Karpas-422 (cell line): ENCODE measurements at regions not wholly inside any gene's neighbourhood (a gene's known extent, or its start where the extent isn't known, plus 50 kb on each side); places are given as distances from the start of the nearest gene placed in this dataset.

Experiments used
- DNase-seq: peaks from one replicate; pipeline ENCODE4 v3.0.0-alpha.2; 2015
- H2AFZ ChIP-seq: fragments of 200-600 bp; sonication (generic); 2 replicates; pipeline ENCODE4 v1.6.1; 2014; ENCODE audit warnings: antibody characterized with exemption, low read length, mixed read lengths
- H3K27ac ChIP-seq: fragments of 200-600 bp; sonication (generic); 2 replicates; pipeline ENCODE4 v1.5.1; 2014; ENCODE audit warnings: mild to moderate bottlenecking, low read length, moderate library complexity
- H3K27me3 ChIP-seq: fragments of 200-600 bp; sonication (generic); 2 replicates; pipeline ENCODE4 v1.6.1; 2014; ENCODE audit warnings: low read length, mixed read lengths
- H3K36me3 ChIP-seq: fragments of 200-600 bp; sonication (generic); 2 replicates; pipeline ENCODE4 v1.6.1; 2014; ENCODE audit warnings: low read length, mixed read lengths; ENCODE audit not compliant: insufficient read depth
- H3K4me1 ChIP-seq: fragments of 200-600 bp; sonication (generic); 2 replicates; pipeline ENCODE4 v1.6.1; 2014; ENCODE audit warnings: mild to moderate bottlenecking, low read length, mixed read lengths
- H3K4me2 ChIP-seq: fragments of 200-600 bp; sonication (generic); 2 replicates; pipeline ENCODE4 v1.6.1; 2014; ENCODE audit warnings: low read length, low read depth, mild to moderate bottlenecking; ENCODE audit not compliant: poor library complexity, severe bottlenecking
- H3K4me3 ChIP-seq: fragments of 200-600 bp; sonication (generic); 2 replicates; pipeline ENCODE4 v1.5.1; 2014; ENCODE audit warnings: mild to moderate bottlenecking, antibody characterized with exemption, low read length, mixed read lengths
- H3K79me2 ChIP-seq: fragments of 200-600 bp; sonication (generic); 2 replicates; pipeline ENCODE4 v1.6.1; 2014; ENCODE audit warnings: mild to moderate bottlenecking, low read length, mixed read lengths
- H3K9ac ChIP-seq: fragments of 200-600 bp; sonication (generic); 2 replicates; pipeline ENCODE4 v1.6.0; 2014; ENCODE audit warnings: low read length
- H3K9me2 ChIP-seq: fragments of 200-600 bp; sonication (generic), shearing (Covaris generic); replicated peaks from 2 replicates; pipeline ENCODE4 v1.6.0; 2014; ENCODE audit warnings: mild to moderate bottlenecking, low read length, moderate library complexity; ENCODE audit not compliant: insufficient read depth
- H3K9me3 ChIP-seq: fragments of 300-700, 200-600 bp; sonication (generic); 2 replicates; pipeline ENCODE4 v1.6.1; 2014; ENCODE audit warnings: low read length, mixed read lengths
- H4K20me1 ChIP-seq: fragments of 200-600 bp; sonication (generic); 2 replicates; pipeline ENCODE4 v1.6.1; 2014; ENCODE audit warnings: mild to moderate bottlenecking, antibody characterized with exemption, low read length, low read depth; ENCODE audit not compliant: insufficient read depth

GRCh38 chr20:50304501-50304856 lies 113.8 kb downstream of the CEBPB start:
- Histone ChIP-seq H3K79me2 (no peaks in the 10 kb centered on the region), H4K20me1 (no peaks in the 10 kb centered on the region), H3K9ac (no peak overlapping the region), H3K9me3 (no peaks in the 10 kb centered on the region), H3K4me3 (no peak overlapping the region), H3K9me2 (no peaks in the 10 kb centered on the region), H3K27ac (no peak overlapping the region), H3K4me2 (no peak overlapping the region), H2AFZ (no peak overlapping the region), H3K4me1 (no peaks in the 10 kb centered on the region), H3K27me3 (no peaks in the 10 kb centered on the region), H3K36me3 (no peaks in the 10 kb centered on the region)
- no peak for DNase-seq

- Histone ChIP-seq H3K9me3 (no peaks in the 10 kb centered on the region), H3K36me3 (no peaks in the 10 kb centered on the region), H3K9me2 (no peaks in the 10 kb centered on the region), H4K20me1 (no peaks in the 10 kb centered on the region), H2AFZ (no peak overlapping the region), H3K4me1 (no peaks in the 10 kb centered on the region), H3K79me2 (no peaks in the 10 kb centered on the region), H3K27ac (no peak overlapping the region), H3K9ac (no peak overlapping the region), H3K4me2 (no peak overlapping the region), H3K27me3 (no peaks in the 10 kb centered on the region), H3K4me3 (no peak overlapping the region)
- DNase-seq, result no peak
These were observed 114.4 kb downstream of the CEBPB start for GRCh38 chr20:50304923-50305635.

- Histone ChIP-seq H3K4me2 (no peak overlapping the region), H3K4me3 (no peak overlapping the region), H3K79me2 (no peaks in the 10 kb centered on the region), H4K20me1 (no peaks in the 10 kb centered on the region), H3K4me1 (no peaks in the 10 kb centered on the region), H3K9me3 (no peaks in the 10 kb centered on the region), H3K27ac (no peak overlapping the region), H3K27me3 (no peaks in the 10 kb centered on the region), H3K9ac (no peak overlapping the region), H3K36me3 (no peaks in the 10 kb centered on the region), H2AFZ (no peak overlapping the region), H3K9me2 (no peaks in the 10 kb centered on the region)
- no peak for DNase-seq
These were observed 115.2 kb downstream of the CEBPB start for GRCh38 chr20:50305636-50306477.

- no peak for DNase-seq
- H3K9me2 ChIP-seq, result no peaks in the 10 kb centered on the region
- no peaks in the 10 kb centered on the region for H3K79me2 ChIP-seq
- H2AFZ ChIP-seq, result no peak overlapping the region
- no peak overlapping the region for H3K4me2 ChIP-seq
- no peaks in the 10 kb centered on the region for H3K9me3 ChIP-seq
- H3K9ac ChIP-seq, result no peak overlapping the region
- H3K27me3 ChIP-seq, result no peaks in the 10 kb centered on the region
- H4K20me1 ChIP-seq, result no peaks in the 10 kb centered on the region
- H3K36me3 ChIP-seq, result no peaks in the 10 kb centered on the region
- no peak overlapping the region for H3K27ac ChIP-seq
- no peak overlapping the region for H3K4me3 ChIP-seq
- H3K4me1 ChIP-seq, result no peaks in the 10 kb centered on the region
These were observed 116.1 kb downstream of the CEBPB start for GRCh38 chr20:50306478-50307423.

DNA sequence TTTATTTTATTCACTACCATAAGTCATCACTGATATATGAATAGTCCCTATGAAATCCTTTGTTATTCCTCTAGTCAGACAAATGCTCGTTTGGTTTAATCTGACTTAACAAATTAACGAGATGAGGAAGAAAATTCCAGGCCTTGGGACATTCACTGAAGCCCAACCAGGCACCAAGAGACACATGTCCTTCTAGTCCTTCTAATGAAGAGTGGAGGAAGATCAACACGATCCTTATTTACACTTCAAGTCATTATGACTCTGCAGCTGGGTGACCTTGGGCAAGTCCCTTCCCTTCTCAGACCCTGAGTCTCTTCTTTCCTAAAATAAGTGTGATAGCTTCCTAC lies 117.5 kb downstream of the CEBPB start:
- Histone ChIP-seq H3K27ac (no peak overlapping the region), H3K9me3 (no peaks in the 10 kb centered on the region), H3K79me2 (no peaks in the 10 kb centered on the region), H3K36me3 (no peaks in the 10 kb centered on the region), H2AFZ (no peak overlapping the region), H3K9ac (no peak overlapping the region), H3K27me3 (no peaks in the 10 kb centered on the region), H3K4me1 (no peaks in the 10 kb centered on the region), H3K4me2 (no peak overlapping the region), H4K20me1 (no peaks in the 10 kb centered on the region), H3K4me3 (no peak overlapping the region), H3K9me2 (no peaks in the 10 kb centered on the region)
- DNase-seq, result no peak

DNA sequence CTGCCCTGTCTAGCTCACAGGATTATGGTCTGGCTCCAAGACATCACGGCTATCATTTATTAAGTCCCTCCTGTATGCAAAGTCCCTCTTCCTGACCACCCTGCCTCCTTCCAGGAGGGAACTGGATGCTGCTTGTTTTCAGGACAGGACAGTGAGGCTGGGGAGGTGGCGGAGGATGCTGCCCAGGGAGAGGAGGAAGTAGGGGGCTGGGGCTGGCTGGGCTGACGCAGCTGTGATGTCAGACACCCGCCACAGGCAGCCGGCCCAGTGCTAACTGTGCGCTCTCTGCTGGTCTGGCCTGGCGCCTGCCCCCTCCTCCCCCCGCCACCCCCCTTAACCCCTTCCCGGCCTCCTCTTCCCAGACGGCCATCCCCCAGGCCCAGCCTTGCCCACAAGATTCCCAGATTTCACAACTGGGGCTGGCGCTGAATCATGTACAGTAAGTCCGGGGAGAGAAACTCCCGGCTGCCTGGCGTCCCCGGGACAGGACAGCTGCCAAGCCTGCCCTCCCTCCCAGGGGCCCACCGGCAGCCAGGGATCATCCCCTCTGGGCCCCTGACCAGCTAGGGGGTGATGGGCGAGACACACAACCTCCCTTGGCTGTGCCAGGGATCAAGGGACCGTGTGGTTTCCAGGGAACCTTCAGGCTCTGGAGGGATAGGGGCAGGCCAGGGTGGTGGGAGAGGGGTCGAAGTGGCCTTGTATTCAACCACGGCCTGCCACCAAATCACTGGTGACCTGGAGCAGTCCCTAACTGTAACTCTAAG lies 118.1 kb downstream of the CEBPB start:
- no peak overlapping the region for H3K4me2 ChIP-seq
- no peaks in the 10 kb centered on the region for H3K9me3 ChIP-seq
- no peaks in the 10 kb centered on the region for H3K27me3 ChIP-seq
- no peaks in the 10 kb centered on the region for H4K20me1 ChIP-seq
- H3K79me2 ChIP-seq, result no peaks in the 10 kb centered on the region
- no peaks in the 10 kb centered on the region for H3K9me2 ChIP-seq
- no peak for DNase-seq
- no peaks in the 10 kb centered on the region for H3K36me3 ChIP-seq
- no peak overlapping the region for H3K4me3 ChIP-seq
- no peak overlapping the region for H2AFZ ChIP-seq
- no peaks in the 10 kb centered on the region for H3K4me1 ChIP-seq
- H3K27ac ChIP-seq, result no peak overlapping the region
- no peak overlapping the region for H3K9ac ChIP-seq

DNA sequence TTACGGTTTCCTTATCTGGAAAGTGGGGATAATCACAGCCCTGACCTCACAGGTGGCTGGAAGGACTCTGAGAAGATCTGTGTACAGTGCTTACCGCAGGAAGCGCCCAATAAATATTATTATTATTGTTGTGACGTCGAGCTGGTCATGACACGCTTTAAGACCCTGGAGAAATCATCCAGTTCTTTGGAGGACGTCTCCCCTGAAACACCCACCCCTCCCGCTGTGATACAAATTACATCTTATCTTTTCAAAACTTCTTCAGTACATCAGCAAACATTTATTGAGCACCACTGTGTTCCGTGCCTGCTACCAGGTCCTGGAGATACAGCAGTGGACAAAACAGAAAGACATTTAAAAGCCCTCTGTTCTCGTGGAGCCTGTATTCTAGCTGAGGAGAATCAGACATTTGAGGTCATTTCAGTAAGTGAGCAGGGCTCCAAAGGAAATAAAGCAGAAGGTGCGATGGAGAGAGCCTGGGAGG lies 118.7 kb downstream of the CEBPB start:
- H3K9me3 ChIP-seq, result no peaks in the 10 kb centered on the region
- H3K79me2 ChIP-seq, result no peaks in the 10 kb centered on the region
- no peak overlapping the region for H2AFZ ChIP-seq
- no peaks in the 10 kb centered on the region for H4K20me1 ChIP-seq
- no peak overlapping the region for H3K4me3 ChIP-seq
- no peak overlapping the region for H3K4me2 ChIP-seq
- H3K36me3 ChIP-seq, result no peaks in the 10 kb centered on the region
- H3K27me3 ChIP-seq, result no peaks in the 10 kb centered on the region
- H3K27ac ChIP-seq, result no peak overlapping the region
- H3K9ac ChIP-seq, result no peak overlapping the region
- H3K4me1 ChIP-seq, result no peaks in the 10 kb centered on the region
- H3K9me2 ChIP-seq, result no peaks in the 10 kb centered on the region
- no peak for DNase-seq
